MCF 10A (cell line): ENCODE measurements at regions not wholly inside any gene's neighbourhood (a gene's known extent, or its start where the extent isn't known, plus 50 kb on each side); places are given as distances from the start of the nearest gene placed in this dataset.

Experiments used
- BruUV-seq: library from RNA; stranded (reverse); fragments of 400-500 nt; replicated peaks from 2 replicates; lab custom pipeline; 2021; lab: Mats Ljungman, UMichigan
- CTCF ChIA-PET: fragments of 300-600 bp; sonication (Branson Sonifier 250); formaldehyde crosslinking; extraction: SDS; loops from one replicate; lab custom pipeline; 2021; ENCODE audit warnings: antibody characterized with exemption, inconsistent platforms; lab: Yijun Ruan, JAX
- POLR2A ChIA-PET: fragments of 300-600, 350-650 bp; sonication (Branson Sonifier 250); formaldehyde crosslinking; extraction: SDS; loops from one replicate; lab custom pipeline; 2020; ENCODE audit warnings: antibody characterized with exemption, inconsistent platforms; lab: Yijun Ruan, JAX
- DNase-seq: peaks from one replicate; pipeline ENCODE4 v3.0.0-alpha.2; 2018; ENCODE audit not compliant: unreplicated experiment
- H3K27ac Mint-ChIP-seq: one replicate; pipeline ENCODE4 v1.8.0; 2022; ENCODE audit warnings: mild to moderate bottlenecking, low read depth, mixed read lengths; ENCODE audit not compliant: unreplicated experiment
- H3K27me3 Mint-ChIP-seq: one replicate; pipeline ENCODE4 v1.8.0; 2022; ENCODE audit warnings: mixed read lengths; ENCODE audit not compliant: insufficient read depth, unreplicated experiment
- H3K36me3 Mint-ChIP-seq: one replicate; pipeline ENCODE4 v1.8.0; 2022; ENCODE audit warnings: mild to moderate bottlenecking, moderate library complexity, mixed read lengths; ENCODE audit not compliant: insufficient read depth, unreplicated experiment
- H3K4me1 Mint-ChIP-seq: one replicate; pipeline ENCODE4 v1.8.0; 2022; ENCODE audit warnings: mixed read lengths; ENCODE audit not compliant: insufficient read depth, unreplicated experiment
- H3K4me3 Mint-ChIP-seq: one replicate; pipeline ENCODE4 v1.8.0; 2022; ENCODE audit warnings: mild to moderate bottlenecking, moderate library complexity, mixed read lengths; ENCODE audit not compliant: unreplicated experiment
- H3K9me3 Mint-ChIP-seq: one replicate; pipeline ENCODE4 v1.8.0; 2022; ENCODE audit warnings: mixed read lengths; ENCODE audit not compliant: unreplicated experiment
- CTCF ChIP-seq: fragments of 200-600 bp; IDR thresholded peaks from one replicate; pipeline ENCODE4 v1.8.0; 2022; ENCODE audit warnings: antibody characterized with exemption, mild to moderate bottlenecking; ENCODE audit not compliant: unreplicated experiment
- intact Hi-C: fragments of 100-400 bp; cut with micrococcal nuclease; formaldehyde crosslinking; loops from 2 replicates; pipeline ENCODE4 v1.14.1; 2022

GRCh38 chrX:42546800-42547199 is 231.2 kb downstream of the PPP1R2C start:
- CTCF ChIA-PET: no interaction called here
- no peak for TF ChIP-seq CTCF
- H3K9me3 Mint-ChIP-seq: no peaks in the 10 kb centered on the region
- POLR2A ChIA-PET: no interaction called here
- no peak for DNase-seq
- intact Hi-C loops: no loop called here
- H3K27me3 Mint-ChIP-seq: peaks cover 17% of the 10 kb centered on the region
- BruUV-seq: no TSS peak
- no peaks in the 10 kb centered on the region for H3K36me3 Mint-ChIP-seq
- no peak overlapping the region for H3K27ac Mint-ChIP-seq
- H3K4me3 Mint-ChIP-seq: no peak overlapping the region
- no peaks in the 10 kb centered on the region for H3K4me1 Mint-ChIP-seq

- no peak overlapping the region for H3K27ac Mint-ChIP-seq
- H3K4me3 Mint-ChIP-seq: no peak overlapping the region
- intact Hi-C loops: no loop called here
- DNase-seq: no peak
- no peaks in the 10 kb centered on the region for H3K36me3 Mint-ChIP-seq
- no peaks in the 10 kb centered on the region for H3K9me3 Mint-ChIP-seq
- no peak for TF ChIP-seq CTCF
- POLR2A ChIA-PET: no interaction called here
- H3K27me3 Mint-ChIP-seq: peaks cover 7% of the 10 kb centered on the region
- no peaks in the 10 kb centered on the region for H3K4me1 Mint-ChIP-seq
- CTCF ChIA-PET: interaction anchor here (0.6 kb wide), 1 partner anchor 95 kb away, joined by 3 read pairs; no protein-coding TSS in a partner anchor
- BruUV-seq: no TSS peak
Measured at GRCh38 chrX:42544883-42545282, 233.1 kb downstream of the PPP1R2C start.

- CTCF ChIA-PET: interaction anchor here (1.0 kb wide), 1 partner anchor 22 kb away, joined by 3 read pairs; no protein-coding TSS in a partner anchor
- intact Hi-C loops: no loop called here
- Mint-ChIP-seq H3K36me3 (no peaks in the 10 kb centered on the region), H3K4me1 (no peaks in the 10 kb centered on the region), H3K27ac (no peak overlapping the region), H3K4me3 (no peak overlapping the region), H3K27me3 (peaks cover 29% of the 10 kb centered on the region), H3K9me3 (no peaks in the 10 kb centered on the region)
- POLR2A ChIA-PET: no interaction called here
- DNase-seq: no peak
- BruUV-seq: no TSS peak
- no peak for TF ChIP-seq CTCF
Measured at GRCh38 chrX:42541554-42541953, 236.4 kb downstream of the PPP1R2C start.

GRCh38 chrX:42540146-42540545 is 237.8 kb downstream of the PPP1R2C start:
- intact Hi-C loops: no loop called here
- CTCF ChIA-PET: no interaction called here
- no TSS peak for BruUV-seq
- no peak overlapping the region for H3K27ac Mint-ChIP-seq
- no peak for DNase-seq
- no peak overlapping the region for H3K4me3 Mint-ChIP-seq
- no peaks in the 10 kb centered on the region for H3K36me3 Mint-ChIP-seq
- no peak for TF ChIP-seq CTCF
- POLR2A ChIA-PET: no interaction called here
- no peaks in the 10 kb centered on the region for H3K4me1 Mint-ChIP-seq
- peaks cover 32% of the 10 kb centered on the region for H3K27me3 Mint-ChIP-seq
- no peaks in the 10 kb centered on the region for H3K9me3 Mint-ChIP-seq
